SK-N-SH (cell line): ENCODE measurements at regions not wholly inside any gene's neighbourhood (a gene's known extent, or its start where the extent isn't known, plus 50 kb on each side); places are given as distances from the start of the nearest gene placed in this dataset.

Experiments used
- CTCF ChIA-PET: fragments of 300-600, 350-600 bp; formaldehyde crosslinking; extraction: SDS; loops from one replicate; lab custom pipeline; 2021; lab: Yijun Ruan, JAX
- POLR2A ChIA-PET: fragments of 350-600 bp; sonication (Branson Sonifier 250); formaldehyde crosslinking; extraction: SDS; loops from one replicate; lab custom pipeline; 2020; ENCODE audit warnings: antibody characterized with exemption, inconsistent platforms; lab: Yijun Ruan, JAX
- DNase-seq: peaks from one replicate; pipeline ENCODE4 v3.0.0; 2012
- H2AFZ ChIP-seq: fragments of 200-600 bp; sonication (generic); 2 replicates; pipeline ENCODE4 v1.8.1; 2016; ENCODE audit warnings: antibody characterized with exemption, mild to moderate bottlenecking, low read depth
- H3F3A ChIP-seq: fragments of 200-600 bp; sonication (generic); replicated peaks from 2 replicates; pipeline ENCODE3; 2016; ENCODE audit warnings: antibody characterized with exemption, mild to moderate bottlenecking; ENCODE audit not compliant: insufficient read depth
- H3K27ac ChIP-seq, 2 experiments: fragments of 200-500 bp in 1 of 2; fragments of 200-600 bp in 1 of 2; sonication (Bioruptor generic) in 1 of 2; sonication (generic), shearing (Covaris generic) in 1 of 2; 2 replicates each; pipeline versions ENCODE4 v1.5.1 to v1.6.1; 2014 to 2016; ENCODE audit warnings: low read depth in 2 of 2, inconsistent platforms in 1 of 2, low read length in 1 of 2, mild to moderate bottlenecking in 1 of 2, mixed read lengths in 1 of 2
- H3K27me3 ChIP-seq: fragments of 200-600 bp; sonication (generic), shearing (Covaris generic); 2 replicates; pipeline ENCODE4 v1.6.1; 2016; ENCODE audit warnings: mixed run types; ENCODE audit not compliant: insufficient read depth
- H3K36me3 ChIP-seq, 2 experiments: fragments of 200-500 bp in 1 of 2; fragments of 200-600 bp in 1 of 2; sonication (Bioruptor generic) in 1 of 2; sonication (generic) in 1 of 2; replicated peaks in 1 of 2; 2 replicates each; pipeline versions ENCODE3 to v1.5.1; 2014 to 2016; ENCODE audit warnings: low read length in 1 of 2, mild to moderate bottlenecking in 1 of 2; ENCODE audit not compliant: insufficient read depth in 2 of 2, control insufficient read depth in 1 of 2
- H3K4me1 ChIP-seq, 2 experiments: fragments of 200-500 bp in 1 of 2; fragments of 200-600 bp in 1 of 2; sonication (Bioruptor generic) in 1 of 2; sonication (generic), shearing (Covaris generic) in 1 of 2; 2 replicates each; pipeline versions ENCODE4 v1.5.1 to v1.6.1; 2014 to 2016; ENCODE audit warnings: low read depth in 1 of 2, low read length in 1 of 2, mixed run types in 1 of 2; ENCODE audit not compliant: insufficient read depth in 2 of 2, control insufficient read depth in 1 of 2
- H3K4me2 ChIP-seq: fragments of 200-600 bp; sonication (generic), shearing (Covaris generic); 2 replicates; pipeline ENCODE4 v1.6.1; 2017; ENCODE audit warnings: mixed run types
- H3K4me3 ChIP-seq, 2 experiments: fragments of 200-500 bp in 1 of 2; fragments of 200-600 bp in 1 of 2; sonication (Bioruptor generic) in 1 of 2; sonication (generic), shearing (Covaris generic) in 1 of 2; 2 replicates each; pipeline versions ENCODE4 v1.5.1 to v1.8.1; 2014 to 2016; ENCODE audit warnings: low read depth in 2 of 2, inconsistent platforms in 1 of 2, low read length in 1 of 2, mild to moderate bottlenecking in 1 of 2, mixed read lengths in 1 of 2, moderate library complexity in 1 of 2
- H3K79me2 ChIP-seq: fragments of 200-600 bp; sonication (generic); 2 replicates; pipeline ENCODE4 v1.8.1; 2017; ENCODE audit warnings: mild to moderate bottlenecking; ENCODE audit not compliant: insufficient read depth
- H3K9ac ChIP-seq: fragments of 200-600 bp; sonication (generic); 2 replicates; pipeline ENCODE4 v1.6.1; 2017; ENCODE audit warnings: mixed run types
- H3K9me2 ChIP-seq: fragments of 200-600 bp; sonication (generic); 2 replicates; pipeline ENCODE4 v1.6.1; 2017; ENCODE audit warnings: mixed run types
- H3K9me3 ChIP-seq: fragments of 200-600 bp; sonication (generic); 2 replicates; pipeline ENCODE4 v1.6.1; 2017; ENCODE audit warnings: mixed run types, mild to moderate bottlenecking, moderate library complexity
- H4K20me1 ChIP-seq: fragments of 200-600 bp; sonication (generic); 2 replicates; pipeline ENCODE4 v1.6.1; 2017; ENCODE audit warnings: mild to moderate bottlenecking, mixed run types; ENCODE audit not compliant: insufficient read depth
- FOSL2 ChIP-seq: IDR thresholded peaks from 2 replicates; pipeline ENCODE4 v1.4.0; 2012; ENCODE audit warnings: low read depth, mild to moderate bottlenecking, moderate library complexity, borderline replicate concordance
- FOXM1 ChIP-seq: IDR thresholded peaks from 2 replicates; pipeline ENCODE4 v1.4.0; 2012; ENCODE audit warnings: low read depth, mild to moderate bottlenecking
- GABPA ChIP-seq: IDR thresholded peaks from 2 replicates; pipeline ENCODE4 v1.4.0; 2012; ENCODE audit warnings: low read depth, mild to moderate bottlenecking
- GATA2 ChIP-seq: sonication (generic); formaldehyde crosslinking; IDR thresholded peaks from 2 replicates; pipeline ENCODE4 v1.5.0; 2020; ENCODE audit warnings: mild to moderate bottlenecking, missing genetic modification reagents
- MXI1 ChIP-seq: IDR thresholded peaks from 2 replicates; pipeline ENCODE4 v1.6.1; 2012; ENCODE audit warnings: mild to moderate bottlenecking, low read depth, low read length, improper control_type of control experiment
- NRF1 ChIP-seq: IDR thresholded peaks from 2 replicates; pipeline ENCODE4 v1.6.1; 2012; ENCODE audit warnings: low read depth, mild to moderate bottlenecking, low read length
- RFX5 ChIP-seq: IDR thresholded peaks from 2 replicates; pipeline ENCODE4 v1.6.1; 2012; ENCODE audit warnings: mild to moderate bottlenecking, improper control_type of control experiment, low read length
- RXRA ChIP-seq: IDR thresholded peaks from 2 replicates; pipeline ENCODE4 v1.4.0; 2012; ENCODE audit warnings: low read depth, mild to moderate bottlenecking, borderline replicate concordance
- WGBS: methylation state at CpG from one replicate; pipeline ENCODE4 v1.1.6; 2017; ENCODE audit warnings: low lambda C conversion rate; 5-methylcytosine and 5-hydroxymethylcytosine counted together
- TF ChIP-seq, protein P1 (sequence below): fragments of 150-350 bp; IDR thresholded peaks from 2 replicates; pipeline ENCODE4 v1.6.1; 2016; ENCODE audit warnings: mild to moderate bottlenecking, low read depth, low read length
- TF ChIP-seq, protein P2 (sequence below): IDR thresholded peaks from 2 replicates; pipeline ENCODE4 v1.6.1; 2012; ENCODE audit warnings: mild to moderate bottlenecking, low read depth, low read length, moderate library complexity

GRCh38 chr2:145065342-145065741 lies 545.4 kb upstream of the ZEB2 start (continued):
- TF ChIP-seq, protein P1, sequence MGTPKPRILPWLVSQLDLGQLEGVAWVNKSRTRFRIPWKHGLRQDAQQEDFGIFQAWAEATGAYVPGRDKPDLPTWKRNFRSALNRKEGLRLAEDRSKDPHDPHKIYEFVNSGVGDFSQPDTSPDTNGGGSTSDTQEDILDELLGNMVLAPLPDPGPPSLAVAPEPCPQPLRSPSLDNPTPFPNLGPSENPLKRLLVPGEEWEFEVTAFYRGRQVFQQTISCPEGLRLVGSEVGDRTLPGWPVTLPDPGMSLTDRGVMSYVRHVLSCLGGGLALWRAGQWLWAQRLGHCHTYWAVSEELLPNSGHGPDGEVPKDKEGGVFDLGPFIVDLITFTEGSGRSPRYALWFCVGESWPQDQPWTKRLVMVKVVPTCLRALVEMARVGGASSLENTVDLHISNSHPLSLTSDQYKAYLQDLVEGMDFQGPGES: no peak
- no peak for TF ChIP-seq RFX5

DNA sequence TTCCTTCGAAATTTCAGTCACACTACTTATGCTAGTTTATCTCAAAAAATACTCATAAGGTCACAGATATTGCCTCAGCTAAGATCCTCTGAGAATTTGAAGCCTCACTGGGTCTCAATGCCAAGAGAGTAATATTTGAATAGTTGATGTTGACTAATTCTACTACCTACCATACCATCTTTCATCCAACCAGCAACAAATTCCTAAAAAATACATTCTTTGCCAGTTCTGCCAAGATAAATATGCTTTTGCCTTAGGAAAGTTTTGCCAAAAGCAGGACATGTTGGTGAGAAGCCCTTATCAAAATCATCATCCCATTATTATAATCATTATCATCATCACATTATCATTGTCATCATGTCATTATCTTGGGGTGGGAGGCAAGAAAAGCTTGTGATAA lies 544.6 kb upstream of the ZEB2 start:
- Histone ChIP-seq H3K4me2 (no peak overlapping the region), H4K20me1 (no peaks in the 10 kb centered on the region), H3K27ac (no peak overlapping the region), H3K4me1 (no peaks in the 10 kb centered on the region), H3K9me2 (no peaks in the 10 kb centered on the region), H3K9me3 (no peaks in the 10 kb centered on the region), H3K4me3 (no peak overlapping the region), H3K79me2 (no peaks in the 10 kb centered on the region), H3F3A (no peaks in the 10 kb centered on the region), H3K36me3 (no peaks in the 10 kb centered on the region), H3K9ac (no peak overlapping the region), H2AFZ (no peak overlapping the region), H3K27me3 (no peaks in the 10 kb centered on the region)
- DNase-seq: no peak
- no peak for TF ChIP-seq GABPA
- TF ChIP-seq RXRA: no peak
- 82% methylated on average over 1 of the region's 1 CpG for WGBS
- ChIA-PET POLR2A (no interaction called here), CTCF (interaction anchor here (0.6 kb wide), 1 partner anchor 19 kb away, joined by 3 read pairs; no protein-coding TSS in a partner anchor)

GRCh38 chr2:145060876-145061275 lies 541.0 kb upstream of the ZEB2 start:
- Histone ChIP-seq H3K36me3 (no peaks in the 10 kb centered on the region), H3K4me1 (no peaks in the 10 kb centered on the region; a peak in 1 of 4 replicates), H3K27me3 (no peaks in the 10 kb centered on the region), H3K4me3 (no peak overlapping the region), H3K9me2 (no peaks in the 10 kb centered on the region), H3K79me2 (no peaks in the 10 kb centered on the region), H3K4me2 (no peak overlapping the region), H3F3A (no peaks in the 10 kb centered on the region), H3K9me3 (peaks cover 5% of the 10 kb centered on the region; the same call in 1 of the 2 replicates), H3K9ac (no peak overlapping the region), H3K27ac (no peak overlapping the region), H2AFZ (no peak overlapping the region), H4K20me1 (no peaks in the 10 kb centered on the region)
- TF ChIP-seq FOXM1: no peak
- TF ChIP-seq GATA2 (CRISPR knock-in tag): no peak
- TF ChIP-seq, protein P2, sequence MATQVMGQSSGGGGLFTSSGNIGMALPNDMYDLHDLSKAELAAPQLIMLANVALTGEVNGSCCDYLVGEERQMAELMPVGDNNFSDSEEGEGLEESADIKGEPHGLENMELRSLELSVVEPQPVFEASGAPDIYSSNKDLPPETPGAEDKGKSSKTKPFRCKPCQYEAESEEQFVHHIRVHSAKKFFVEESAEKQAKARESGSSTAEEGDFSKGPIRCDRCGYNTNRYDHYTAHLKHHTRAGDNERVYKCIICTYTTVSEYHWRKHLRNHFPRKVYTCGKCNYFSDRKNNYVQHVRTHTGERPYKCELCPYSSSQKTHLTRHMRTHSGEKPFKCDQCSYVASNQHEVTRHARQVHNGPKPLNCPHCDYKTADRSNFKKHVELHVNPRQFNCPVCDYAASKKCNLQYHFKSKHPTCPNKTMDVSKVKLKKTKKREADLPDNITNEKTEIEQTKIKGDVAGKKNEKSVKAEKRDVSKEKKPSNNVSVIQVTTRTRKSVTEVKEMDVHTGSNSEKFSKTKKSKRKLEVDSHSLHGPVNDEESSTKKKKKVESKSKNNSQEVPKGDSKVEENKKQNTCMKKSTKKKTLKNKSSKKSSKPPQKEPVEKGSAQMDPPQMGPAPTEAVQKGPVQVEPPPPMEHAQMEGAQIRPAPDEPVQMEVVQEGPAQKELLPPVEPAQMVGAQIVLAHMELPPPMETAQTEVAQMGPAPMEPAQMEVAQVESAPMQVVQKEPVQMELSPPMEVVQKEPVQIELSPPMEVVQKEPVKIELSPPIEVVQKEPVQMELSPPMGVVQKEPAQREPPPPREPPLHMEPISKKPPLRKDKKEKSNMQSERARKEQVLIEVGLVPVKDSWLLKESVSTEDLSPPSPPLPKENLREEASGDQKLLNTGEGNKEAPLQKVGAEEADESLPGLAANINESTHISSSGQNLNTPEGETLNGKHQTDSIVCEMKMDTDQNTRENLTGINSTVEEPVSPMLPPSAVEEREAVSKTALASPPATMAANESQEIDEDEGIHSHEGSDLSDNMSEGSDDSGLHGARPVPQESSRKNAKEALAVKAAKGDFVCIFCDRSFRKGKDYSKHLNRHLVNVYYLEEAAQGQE: no peak
- no peak for TF ChIP-seq FOSL2
- TF ChIP-seq NRF1: no peak
- no peak for TF ChIP-seq RXRA
- no peak for TF ChIP-seq MXI1
- 91% methylated on average over 3 of the region's 3 CpGs for WGBS
- DNase-seq: no peak
- CTCF ChIA-PET: no interaction called here
- POLR2A ChIA-PET: no interaction called here
